ENCODE measurements at regions not wholly inside any gene's neighbourhood (a gene's known extent, or its start where the extent isn't known, plus 50 kb on each side); places are given as distances from the start of the nearest gene placed in this dataset.
"Not testable (repeated sequence)": the region's sequence is repeated elsewhere in the genome, so short reads cannot be mapped to it uniquely, and the experiment has no call there.

GRCh38 chr13:104634016-104634415 lies 1567.8 kb upstream of the SLC10A2 start:
- DNase-seq (ENCODE audit: low read depth): no peak

GRCh38 chr13:104632736-104633135 lies 1566.5 kb upstream of the SLC10A2 start:
- no peak for DNase-seq (ENCODE audit: low read depth)

DNA sequence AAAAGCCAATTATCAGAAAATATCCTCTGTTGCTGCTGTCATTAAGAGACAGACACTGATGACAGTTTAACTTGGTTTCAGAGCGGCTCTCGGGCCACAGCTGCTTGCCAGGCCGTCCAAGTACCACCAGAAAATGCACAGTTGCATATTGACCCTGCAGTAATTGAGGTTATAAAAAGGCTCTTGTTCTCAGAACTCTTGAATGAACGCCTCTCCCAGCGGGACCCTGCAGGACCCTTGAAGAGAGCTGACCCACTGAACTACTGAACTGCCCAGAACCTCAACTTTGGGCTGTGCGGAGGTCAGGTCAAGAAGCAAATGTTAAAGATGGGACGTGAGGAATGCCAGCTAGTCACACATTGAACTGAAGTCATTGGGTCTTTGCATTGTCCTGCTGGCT lies 1559.0 kb upstream of the SLC10A2 start:
- DNase-seq (ENCODE audit: low read depth): no peak

DNA sequence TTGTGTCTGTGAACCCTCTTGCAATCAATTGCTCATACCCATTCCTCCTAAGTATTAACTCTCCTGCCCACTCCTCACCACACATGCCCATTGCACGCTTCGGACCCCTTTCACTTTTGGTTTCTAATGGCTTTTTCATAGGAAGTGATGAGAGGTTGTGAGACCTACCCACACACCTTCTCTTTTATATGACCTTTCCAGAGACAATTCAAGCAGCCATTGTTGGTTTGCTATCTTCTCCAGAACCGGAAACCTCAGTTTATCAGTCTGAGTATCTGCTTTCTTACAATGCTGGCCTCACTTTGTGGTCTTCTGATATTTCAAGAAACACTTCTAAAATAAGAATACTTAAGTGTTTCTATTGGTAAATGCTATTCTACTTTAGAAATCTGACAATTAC lies 1550.8 kb upstream of the SLC10A2 start:
- DNase-seq (ENCODE audit: low read depth): no peak

DNA sequence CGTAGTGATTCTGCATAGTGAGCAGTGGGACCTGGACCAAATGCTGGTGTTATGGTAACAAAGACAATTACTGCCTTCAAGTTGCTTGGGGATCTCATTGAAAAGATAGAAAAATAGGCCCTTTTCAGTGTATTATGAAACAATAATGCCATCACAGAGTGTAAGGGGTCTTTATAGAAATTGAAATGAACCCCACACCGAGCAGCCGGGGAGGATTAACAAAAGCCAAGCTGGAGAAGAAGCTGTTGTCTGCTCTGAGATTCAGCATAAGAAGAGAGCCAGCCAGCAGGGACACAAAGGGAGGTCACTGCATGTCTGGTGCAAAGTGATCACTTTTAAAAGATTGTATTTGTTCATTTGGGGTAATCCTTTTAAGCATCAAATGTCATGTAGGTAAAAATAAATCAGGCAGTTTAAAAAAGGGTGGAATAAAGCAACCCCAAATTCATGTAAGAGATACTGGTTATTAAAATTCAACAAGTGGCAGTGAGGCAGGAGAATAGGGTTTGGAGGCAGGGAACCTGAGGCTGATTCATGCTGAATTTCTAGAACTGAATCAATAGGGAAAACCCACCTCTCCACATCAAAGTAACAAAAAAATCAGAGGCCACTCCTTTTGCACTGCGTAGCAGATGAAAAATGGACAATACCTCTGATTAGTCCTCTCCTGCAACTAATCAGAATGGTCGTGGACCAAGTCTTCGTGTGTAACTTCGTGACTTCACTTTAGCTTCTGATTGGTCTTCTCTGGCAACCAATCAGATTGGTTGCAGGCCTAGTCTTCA lies 1548.3 kb upstream of the SLC10A2 start:
- no peak for DNase-seq (ENCODE audit: low read depth)

GRCh38 chr13:104608331-104608730 lies 1542.1 kb upstream of the SLC10A2 start:
- no peak for DNase-seq (ENCODE audit: low read depth)

- DNase-seq (ENCODE audit: low read depth): not testable (repeated sequence)
Observed at GRCh38 chr13:104605435-104605834, 1539.2 kb upstream of the SLC10A2 start.

- DNase-seq (ENCODE audit: low read depth): no peak
Observed at GRCh38 chr13:104597546-104598180, 1531.4 kb upstream of the SLC10A2 start.

DNA sequence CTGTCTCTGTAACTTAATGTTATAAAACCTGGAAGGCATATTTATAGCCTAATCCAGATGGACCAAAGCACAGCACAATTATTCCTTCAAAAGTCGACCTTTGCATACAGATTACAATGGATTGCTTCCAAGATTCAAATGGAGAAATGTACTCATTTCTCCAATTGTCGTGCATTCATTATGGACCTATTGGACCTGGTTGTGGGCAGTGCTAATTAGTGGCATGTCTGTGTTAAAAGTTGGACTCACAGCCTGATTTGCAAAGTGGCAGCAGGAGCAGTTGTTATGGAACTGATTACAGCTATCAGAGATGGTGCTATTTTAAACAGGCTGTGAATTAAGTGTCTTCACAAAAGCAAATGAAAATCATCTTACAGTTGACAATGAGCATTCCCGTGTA lies 1529.3 kb upstream of the SLC10A2 start:
- DNase-seq (ENCODE audit: low read depth): no peak

DNA sequence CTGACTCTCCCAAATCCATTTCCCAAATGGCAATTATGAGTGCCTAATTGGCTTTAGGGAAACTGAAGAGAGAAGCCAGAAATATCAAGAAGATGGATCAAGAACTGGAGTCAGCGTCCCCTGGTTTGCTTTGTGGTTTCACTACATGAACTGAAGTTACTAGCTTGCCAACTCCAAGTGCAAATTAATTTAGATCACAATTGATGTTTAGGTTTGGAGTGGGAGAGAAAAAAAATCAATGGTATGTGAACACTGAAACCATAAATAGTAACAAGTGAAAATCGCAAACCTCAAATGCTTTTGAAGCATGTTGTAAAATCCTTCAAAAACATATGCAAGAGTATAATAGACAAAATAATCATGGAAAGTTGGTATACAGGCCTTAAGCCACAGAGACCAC lies 1528.6 kb upstream of the SLC10A2 start:
- no peak for DNase-seq (ENCODE audit: low read depth)

DNA sequence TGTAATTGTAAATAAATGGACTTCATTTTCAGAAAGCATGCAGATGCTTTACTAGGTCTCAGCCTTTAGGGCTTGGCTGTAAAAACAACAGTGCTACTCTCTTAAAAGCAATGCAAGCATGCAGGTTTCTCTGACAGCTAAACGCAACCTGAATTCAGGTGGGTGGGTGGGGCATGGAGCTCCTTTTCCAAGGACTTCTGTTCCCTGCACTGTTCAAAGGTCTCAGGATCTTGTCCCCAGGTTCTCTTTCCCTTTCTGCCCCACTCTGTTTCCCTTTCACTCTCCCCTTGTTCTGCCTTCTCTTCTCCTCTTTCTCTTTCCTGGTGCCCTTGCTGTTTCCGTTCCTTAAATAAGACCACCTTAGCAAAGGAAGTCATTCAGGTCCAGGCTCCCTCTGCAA lies 1527.5 kb upstream of the SLC10A2 start:
- DNase-seq (ENCODE audit: low read depth): no peak

DNA sequence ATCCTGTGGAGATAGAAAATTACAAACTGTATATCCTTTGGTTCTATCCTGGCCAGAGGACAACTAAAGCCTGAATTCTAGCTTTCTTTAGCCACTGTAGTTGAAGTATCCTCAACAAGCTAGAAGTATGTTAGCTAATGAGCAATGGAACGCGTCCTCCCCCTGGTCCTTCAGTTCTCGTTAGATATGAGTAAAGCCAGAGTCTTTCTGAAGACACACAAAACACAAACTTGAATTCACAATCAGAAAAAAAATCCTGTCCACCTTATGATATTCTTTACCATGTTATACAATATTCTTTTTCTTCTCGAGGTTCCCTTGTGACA lies 1527.0 kb upstream of the SLC10A2 start:
- no peak for DNase-seq (ENCODE audit: low read depth)

DNA sequence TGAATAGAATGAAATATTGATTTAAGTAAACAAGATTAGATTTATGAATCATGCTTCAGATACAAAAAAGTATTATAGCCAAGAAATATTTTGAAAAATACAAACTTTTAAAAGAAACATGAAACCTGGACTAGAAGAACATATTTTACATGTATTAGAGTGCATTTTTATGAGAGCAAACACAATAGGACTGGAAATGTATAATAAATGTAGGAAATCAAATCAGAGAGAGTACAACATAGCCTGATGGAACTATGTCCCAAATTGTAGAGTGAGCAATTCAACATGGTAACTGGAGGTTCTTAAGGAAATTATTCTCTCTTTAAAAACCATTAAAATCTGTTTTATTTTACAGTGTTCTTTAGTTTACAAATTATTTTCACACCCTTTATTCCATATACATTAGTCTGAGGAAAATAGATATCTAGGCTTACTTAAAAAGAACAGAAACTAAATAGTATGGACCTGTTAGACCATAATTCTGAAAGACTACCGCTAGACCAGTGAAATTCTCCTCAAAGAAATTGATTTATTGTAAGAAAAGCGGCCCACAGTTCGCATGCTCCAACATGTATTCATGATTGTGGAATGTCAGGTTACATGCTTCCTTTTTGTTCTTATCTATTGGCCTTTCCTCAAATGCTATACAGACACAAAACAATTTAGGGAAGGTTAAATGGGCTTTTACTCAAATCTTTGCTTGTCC lies 1526.5 kb upstream of the SLC10A2 start:
- DNase-seq (ENCODE audit: low read depth): no peak

DNA sequence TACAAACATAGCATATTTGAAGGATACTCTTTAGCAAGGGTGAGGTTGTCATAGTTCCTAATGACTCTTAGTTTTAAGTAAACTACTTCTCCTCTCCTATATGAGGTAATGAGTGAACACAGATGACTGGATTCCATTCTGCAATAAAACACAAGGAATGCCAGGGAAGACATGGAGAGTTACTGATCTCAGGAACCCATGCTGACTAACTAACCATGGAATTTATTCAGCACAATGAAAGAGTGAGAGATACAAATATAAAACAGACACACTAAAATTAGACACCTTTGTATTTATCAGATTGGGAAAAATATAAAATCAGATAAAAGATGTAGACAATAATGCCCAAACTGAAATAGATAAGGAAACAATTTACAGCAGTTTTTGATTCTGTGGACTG lies 1525.9 kb upstream of the SLC10A2 start:
- no peak for DNase-seq (ENCODE audit: low read depth)

DNA sequence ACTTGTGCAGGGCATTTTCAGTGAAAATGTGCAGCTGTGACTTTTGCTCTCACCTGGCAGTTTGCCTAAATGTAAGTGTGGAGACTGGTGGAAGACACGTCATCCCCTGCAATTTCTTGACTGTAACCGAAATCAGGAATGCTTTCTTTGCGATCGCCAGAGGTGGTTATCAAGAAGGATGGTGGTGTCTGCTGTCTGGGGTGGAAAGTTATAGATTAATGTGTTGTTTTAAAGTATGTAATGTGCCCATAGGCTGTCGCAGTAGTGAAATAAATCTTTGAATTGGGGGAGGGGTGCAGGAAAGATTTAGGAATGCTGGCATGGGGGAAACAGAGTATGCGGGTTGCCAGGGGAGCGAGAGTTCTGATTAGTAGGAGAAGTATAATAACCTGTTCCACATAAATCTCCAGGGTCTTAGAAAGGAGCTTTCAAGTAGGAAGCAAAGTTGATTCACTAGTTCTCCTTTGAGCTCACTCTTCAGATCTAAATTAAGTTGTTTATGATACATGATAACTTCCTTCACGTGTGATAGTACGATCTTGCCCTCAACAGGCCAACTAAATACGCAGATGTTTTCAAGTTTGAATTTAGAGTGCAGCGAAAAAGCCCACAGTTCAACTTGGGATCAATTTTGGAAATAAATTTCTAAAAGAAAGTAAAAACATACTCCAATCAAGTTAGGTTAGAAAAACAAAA lies 1520.0 kb upstream of the SLC10A2 start:
- no peak for DNase-seq (ENCODE audit: low read depth)

GRCh38 chr13:104584481-104584880 lies 1518.3 kb upstream of the SLC10A2 start:
- DNase-seq (ENCODE audit: low read depth): no peak

DNA sequence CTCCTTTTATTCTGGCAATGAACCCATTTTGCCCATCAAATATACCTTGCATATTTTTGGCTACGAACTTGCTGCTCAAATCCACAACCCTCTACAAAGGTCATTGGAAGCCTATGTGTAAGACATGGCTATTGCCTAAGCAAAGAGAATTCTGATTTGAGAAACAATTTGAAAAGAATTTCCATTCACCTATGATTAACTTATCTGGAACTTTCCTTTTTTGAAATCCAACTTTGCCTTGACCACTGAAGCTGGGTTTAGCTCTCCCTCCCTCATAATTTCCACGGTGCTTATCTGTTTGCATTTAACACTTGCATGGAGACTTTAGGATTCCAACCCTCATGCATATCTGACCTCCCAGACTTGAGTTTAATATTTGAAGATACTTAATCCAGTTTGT lies 1514.7 kb upstream of the SLC10A2 start:
- no peak for DNase-seq (ENCODE audit: low read depth)

DNA sequence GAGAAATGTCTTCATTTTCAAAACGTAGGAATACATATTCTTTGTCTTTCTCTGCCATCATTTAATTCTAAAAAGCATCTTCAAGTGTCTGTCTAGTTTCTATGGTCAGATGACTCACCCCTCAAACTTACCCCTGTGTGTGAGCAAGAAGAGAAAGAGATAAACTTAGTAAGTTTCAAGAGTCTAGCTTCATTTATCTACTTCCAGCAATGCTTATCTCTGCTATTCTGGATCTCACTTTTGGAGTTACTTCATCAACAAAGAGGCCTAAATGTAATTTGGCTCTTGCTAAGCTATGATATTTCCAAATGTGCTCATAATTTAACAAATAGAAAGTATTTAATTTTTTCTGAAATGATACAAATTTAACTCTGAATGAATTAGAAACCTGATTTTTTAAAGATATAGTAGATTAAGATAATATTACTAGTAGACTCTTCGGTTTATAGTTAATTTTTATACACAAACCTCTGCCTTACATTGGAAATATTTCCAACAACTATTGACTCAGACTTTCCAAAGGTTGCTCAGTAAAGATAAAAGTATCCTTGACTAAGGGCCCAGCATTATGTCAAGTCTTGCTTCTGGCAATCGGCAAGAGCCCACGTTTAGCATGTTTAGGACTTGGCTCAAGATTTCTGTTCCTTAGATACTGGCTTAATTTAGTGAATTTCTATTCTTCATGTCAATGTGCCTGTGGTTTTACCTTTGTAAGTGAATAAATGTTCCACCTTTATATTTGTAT lies 1511.0 kb upstream of the SLC10A2 start:
- DNase-seq (ENCODE audit: low read depth): no peak

GRCh38 chr13:104571893-104572229 lies 1505.6 kb upstream of the SLC10A2 start:
- DNase-seq (ENCODE audit: low read depth): no peak

DNA sequence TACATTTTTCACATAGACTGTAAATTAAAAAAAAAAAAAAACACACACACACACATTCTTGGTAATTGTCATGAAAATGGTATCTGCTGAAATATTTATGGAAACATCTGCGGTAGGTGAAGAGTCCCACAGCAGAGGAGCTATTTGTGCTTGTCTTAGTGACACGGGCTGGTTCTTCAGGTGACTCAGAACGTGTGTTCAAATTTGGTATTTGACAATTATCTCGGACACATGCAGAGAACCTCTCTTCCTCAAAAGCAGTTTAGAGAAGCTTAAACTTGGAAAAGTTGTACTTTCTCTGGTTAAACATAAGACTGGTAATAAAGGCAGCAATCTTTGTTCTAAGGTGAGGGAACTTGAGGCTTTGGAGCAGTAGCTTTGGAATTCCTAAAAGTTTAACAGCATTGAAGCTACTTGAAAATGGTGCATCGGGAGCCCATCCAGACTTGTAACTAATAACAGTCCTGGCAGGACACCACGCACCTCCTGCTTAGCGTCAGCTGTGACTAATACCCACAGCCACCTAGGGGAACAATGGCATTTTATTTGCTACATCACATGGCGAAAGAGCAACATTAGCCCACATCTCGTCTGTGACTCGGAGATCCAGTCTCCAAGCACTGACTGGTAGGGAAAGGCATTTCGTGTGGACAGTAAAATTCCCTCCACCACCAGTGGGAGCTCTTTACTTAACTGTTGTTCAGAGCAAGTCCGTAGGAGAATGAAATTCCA lies 1505.1 kb upstream of the SLC10A2 start:
- DNase-seq (ENCODE audit: low read depth): no peak

DNA sequence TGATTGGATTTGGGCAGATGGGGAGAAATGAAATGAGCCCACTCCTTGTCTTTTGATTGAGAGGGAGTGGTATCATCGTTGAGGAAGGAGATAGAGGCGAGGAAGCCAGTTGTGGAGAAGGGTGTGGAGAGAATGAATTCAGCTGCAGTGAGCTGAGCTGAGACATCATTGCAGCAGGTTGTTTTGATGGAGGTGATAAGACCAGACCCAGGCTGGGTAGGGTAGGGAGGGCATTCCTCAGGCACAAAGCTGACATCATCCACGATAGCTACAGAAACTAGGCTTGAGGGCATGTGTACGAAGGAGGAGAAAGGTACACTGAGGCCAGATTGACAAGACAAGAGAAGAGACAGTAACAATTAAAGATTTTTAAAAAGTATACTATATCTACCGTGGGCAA lies 1500.9 kb upstream of the SLC10A2 start:
- no peak for DNase-seq (ENCODE audit: low read depth)

DNA sequence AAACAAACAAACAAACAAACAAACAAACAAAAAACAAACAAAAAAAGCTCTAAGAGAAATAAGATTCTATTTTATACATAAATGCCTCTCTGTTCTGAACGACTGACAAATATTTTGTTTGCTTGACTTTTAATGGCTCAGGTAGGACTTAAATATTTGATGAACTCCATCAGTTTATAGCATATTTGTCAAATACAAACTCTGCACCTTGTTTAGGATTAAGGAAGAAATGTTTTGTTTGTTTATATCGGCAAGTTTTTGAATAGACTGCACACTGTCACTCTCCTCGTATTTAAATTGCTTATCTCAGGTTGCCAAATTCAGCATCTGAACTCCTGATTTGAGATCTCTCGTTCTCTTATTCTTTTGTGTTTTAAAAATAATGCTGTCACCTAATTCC lies 1499.7 kb upstream of the SLC10A2 start:
- no peak for DNase-seq (ENCODE audit: low read depth)

Measured in activated gamma-delta T cell treated with anti-CD3 and anti-CD28 coated beads, Interleukin-2, amount 50 U/mL, for 16 hours (primary cell).